Heart right ventricle (tissue), 16 donors: ENCODE measurements at regions not wholly inside any gene's neighbourhood (a gene's known extent, or its start where the extent isn't known, plus 50 kb on each side); places are given as distances from the start of the nearest gene placed in this dataset.
A peak's percentile ranks its signal among the peaks of the same experiment; 100 is the strongest.

Experiments
- ATAC-seq, 8 donors: fragments of 200-7000 bp; cut with Tn5 transposase; one replicate each; pipeline ENCODE4 v1.9.1; 2020; ENCODE audit warnings: mild to moderate bottlenecking in 8 of 8, moderate library complexity in 8 of 8, moderate number of reproducible peaks in 1 of 8
- DNase-seq, 2 donors: peaks; one replicate each; pipeline ENCODE4 v3.0.0-alpha.2; 2020
- H3K27ac ChIP-seq, 10 donors: fragments of 200-600 bp; sonication (generic) in 2 of 10; one replicate each; pipeline versions ENCODE4 v1.5.0 to v1.8.0; 2020 to 2022; ENCODE audit warnings: mild to moderate bottlenecking in 3 of 10
- H3K27me3 ChIP-seq, 7 donors: fragments of 200-600 bp; one replicate each; pipeline ENCODE4 v1.8.0; 2021 to 2022; ENCODE audit warnings: mild to moderate bottlenecking in 2 of 7
- H3K36me3 ChIP-seq, 9 donors: fragments of 200-600 bp; sonication (generic) in 1 of 9; one replicate each; pipeline versions ENCODE4 v1.5.0 to v1.8.0; 2020 to 2022; ENCODE audit warnings: mild to moderate bottlenecking in 2 of 9
- H3K4me1 ChIP-seq, 9 donors: fragments of 200-600 bp; sonication (generic) in 1 of 9; one replicate each; pipeline versions ENCODE4 v1.5.0 to v1.8.0; 2020 to 2022; ENCODE audit warnings: mild to moderate bottlenecking in 4 of 9
- H3K4me3 ChIP-seq, 10 donors: fragments of 200-600 bp; sonication (generic) in 2 of 10; one replicate each; pipeline versions ENCODE4 v1.5.0 to v1.8.0; 2020 to 2022; ENCODE audit warnings: mild to moderate bottlenecking in 7 of 10, moderate library complexity in 2 of 10
- H3K9me3 ChIP-seq, 11 donors: fragments of 200-600 bp in 10 of 11; sonication (generic) in 2 of 11; one replicate each; pipeline versions ENCODE4 v1.5.0 to v1.8.0; 2013 to 2022; ENCODE audit warnings: mild to moderate bottlenecking in 2 of 11, control low read depth in 1 of 11, moderate library complexity in 1 of 11
- CTCF ChIP-seq, 9 donors: fragments of 200-600 bp; sonication (generic) in 2 of 9; IDR thresholded peaks; one replicate each; pipeline versions ENCODE4 v1.5.0 to v1.8.0; 2021 to 2022; ENCODE audit warnings: antibody characterized with exemption in 9 of 9, mild to moderate bottlenecking in 5 of 9, moderate library complexity in 1 of 9
- WGBS, 2 donors: extraction: QIAGEN DNeasy Blood & Tissue Kit; methylation state at CpG; one replicate each; pipeline ENCODE4 v1.1.7; 2013; ENCODE audit warnings: inconsistent platforms in 1 of 2; 5-methylcytosine and 5-hydroxymethylcytosine counted together
- intact Hi-C, 10 donors: fragments of 100-400 bp; cut with DNase I; formaldehyde crosslinking; loops; one replicate each; pipeline versions ENCODE4 v1.11.1 to v1.14.2; 2022
- donor health status: Arrhythmogenic right ventricular cardiomyopathy.
- donor health status: ischemic (EF 13 %, LVEDD 7.1; RV severe dilation, severe dysfunction).
- donor health status: healthy with polysubstance abuse.
- donor health status: DM: no; HTN: yes; CAD: no.
- donor health status: DM: no; HTN: no; CAD: no.
- donor health status: ischemic (EF 25% LVEDD 6.9; RV normal size, moderate dysfunction).
- donor health status: ischemic (EF 25% LVEDD 5.7; RV mildly dilated, moderate dysfunction).
- donor health status: healthy.
- donor health status: DM: yes; HTN: yes; CAD: no.
- donor health status: Ischemic cardiomyopathy.
- donor health status: ischemic (EF 35%, LVEDD 5.7; RV mildly dilated, moderate dysfunction).
- donor health status: nonischemic (EF 11% LVEDD 7.7; RV severe dilation, severe dysfunction).
- donor health status: DM: yes; HTN: yes; CAD: no.
- donor health status: PGD.
- donor health status: ischemic (EF 29% LVEDD 5.4; RV normal size, mild dysfunction).
- donor health status: nonischemic (EF 23%, LVEDD 6.1; RV moderate dilation, normal function).

- peak in 1 of 9 donors; percentile 7 for TF ChIP-seq CTCF (IDR thresholded peaks at IDR 0.05)
- intact Hi-C loops = no loop called here
- no peak overlapping the region for H3K4me3 ChIP-seq
- DNase-seq = no peak
- H3K4me1 ChIP-seq = peaks cover 0 to 7% (median 0%) of the 10 kb centered on the region in 9 donors
- WGBS, 2 donors = 25 to 28% methylated on average over 2 of the region's 2 CpGs
- no peak overlapping the region for H3K27ac ChIP-seq
- peaks cover 0 to 9% (median 0%) of the 10 kb centered on the region in 7 donors for H3K27me3 ChIP-seq
- no peak for ATAC-seq
- H3K36me3 ChIP-seq = no peaks in the 10 kb centered on the region
- H3K9me3 ChIP-seq = peaks cover 0 to 31% (median 10%) of the 10 kb centered on the region in 11 donors
These were observed 227.2 kb upstream of the SULF2 start for GRCh38 chr20:48012401-48012974.

- Histone ChIP-seq H3K27me3 (peaks cover 0 to 10% (median 0%) of the 10 kb centered on the region in 7 donors), H3K9me3 (peaks cover 0 to 31% (median 10%) of the 10 kb centered on the region in 11 donors), H3K27ac (no peak overlapping the region), H3K4me3 (no peak overlapping the region), H3K36me3 (no peaks in the 10 kb centered on the region), H3K4me1 (peaks cover 0 to 7% (median 0%) of the 10 kb centered on the region in 9 donors)
- ATAC-seq (no peak), DNase-seq (no peak)
- no peak for TF ChIP-seq CTCF (IDR thresholded peaks at IDR 0.05)
- WGBS, 2 donors = 96 to 97% methylated on average over 2 of the region's 2 CpGs
- intact Hi-C loops = no loop called here
These were observed 225.7 kb upstream of the SULF2 start for GRCh38 chr20:48011025-48011424.

GRCh38 chr20:48010623-48011022 lies 225.3 kb upstream of the SULF2 start:
- no peaks in the 10 kb centered on the region for H3K36me3 ChIP-seq
- H3K4me1 ChIP-seq = peaks cover 0 to 9% (median 0%) of the 10 kb centered on the region in 9 donors
- 97 to 98% methylated on average over 3 of the region's 3 CpGs for WGBS, 2 donors
- no peak for TF ChIP-seq CTCF (IDR thresholded peaks at IDR 0.05)
- DNase-seq (no peak), ATAC-seq (no peak)
- no peak overlapping the region for H3K4me3 ChIP-seq
- peaks cover 0 to 10% (median 0%) of the 10 kb centered on the region in 7 donors for H3K27me3 ChIP-seq
- intact Hi-C loops = no loop called here
- H3K9me3 ChIP-seq = peaks cover 0 to 31% (median 10%) of the 10 kb centered on the region in 11 donors
- no peak overlapping the region for H3K27ac ChIP-seq

GRCh38 chr20:48008850-48009515 lies 223.7 kb upstream of the SULF2 start:
- Histone ChIP-seq H3K27me3 (peaks cover 0 to 13% (median 0%) of the 10 kb centered on the region in 7 donors), H3K36me3 (no peaks in the 10 kb centered on the region), H3K9me3 (peaks cover 0 to 31% (median 10%) of the 10 kb centered on the region in 11 donors), H3K27ac (peak overlapping the region in 1 of 10 donors; percentile 26), H3K4me1 (peaks cover 0 to 9% (median 0%) of the 10 kb centered on the region in 9 donors), H3K4me3 (no peak overlapping the region)
- ATAC-seq (no peak), DNase-seq (no peak)
- 64 to 67% methylated on average over 2 of the region's 2 CpGs for WGBS, 2 donors
- TF ChIP-seq CTCF (IDR thresholded peaks at IDR 0.05) = no peak
- intact Hi-C loops = no loop called here
